Smooth muscle cell (in vitro differentiated cells): ENCODE measurements at regions not wholly inside any gene's neighbourhood (a gene's known extent, or its start where the extent isn't known, plus 50 kb on each side); places are given as distances from the start of the nearest gene placed in this dataset. TPM values are rescaled to one million over a fixed set of nuclear protein-coding genes. Genes with fewer than 3 reads are reported as not detected.

Experiments
- DNase-seq: peaks from one replicate; lab custom pipeline; 2025; ENCODE audit not compliant: unreplicated experiment; lab: John Stamatoyannopoulos, UW
- H2AFZ ChIP-seq: fragments of 200-600 bp; sonication (generic); 2 replicates; pipeline ENCODE4 v1.6.0; 2016; ENCODE audit warnings: antibody characterized with exemption, low read depth, mild to moderate bottlenecking
- H3F3A ChIP-seq: fragments of 200-600 bp; sonication (generic); 2 replicates; pipeline ENCODE4 v1.6.0; 2017; ENCODE audit warnings: antibody characterized with exemption, low read depth
- H3K27ac ChIP-seq: fragments of 200-600 bp; sonication (generic); 2 replicates; pipeline ENCODE4 v1.5.1; 2016; ENCODE audit warnings: low read depth, mild to moderate bottlenecking
- H3K27me3 ChIP-seq: fragments of 200-600 bp; sonication (generic); 2 replicates; pipeline ENCODE4 v1.6.1; 2016; ENCODE audit warnings: low read depth, mild to moderate bottlenecking
- H3K36me3 ChIP-seq: fragments of 200-600 bp; sonication (generic); 2 replicates; pipeline ENCODE4 v1.5.1; 2016; ENCODE audit warnings: low read depth
- H3K4me1 ChIP-seq: fragments of 200-600 bp; sonication (generic); 2 replicates; pipeline ENCODE4 v1.5.1; 2016; ENCODE audit warnings: low read depth
- H3K4me2 ChIP-seq: fragments of 200-600 bp; sonication (generic); 2 replicates; pipeline ENCODE4 v1.6.0; 2016; ENCODE audit warnings: mild to moderate bottlenecking
- H3K4me3 ChIP-seq: fragments of 200-600 bp; sonication (generic); 2 replicates; pipeline ENCODE4 v1.5.1; 2016; ENCODE audit warnings: mild to moderate bottlenecking
- H3K79me2 ChIP-seq: fragments of 200-600 bp; sonication (generic); 2 replicates; pipeline ENCODE4 v1.6.0; 2016; ENCODE audit warnings: low read depth, mild to moderate bottlenecking
- H3K9ac ChIP-seq: fragments of 200-600 bp; sonication (generic); 2 replicates; pipeline ENCODE4 v1.6.0; 2016; ENCODE audit warnings: low read depth
- H3K9me3 ChIP-seq: fragments of 200-600 bp; sonication (generic); replicated peaks from 2 replicates; pipeline ENCODE4 v1.5.1; 2016; ENCODE audit warnings: low read depth
- H4K20me1 ChIP-seq: fragments of 200-600 bp; sonication (generic); 2 replicates; pipeline ENCODE4 v1.6.0; 2016; ENCODE audit warnings: low read depth
- WGBS: methylation state at CpG from one replicate; pipeline ENCODE4 v1.1.7; 2016; ENCODE audit warnings: low lambda C conversion rate; 5-methylcytosine and 5-hydroxymethylcytosine counted together
- small RNA-seq: library from RNA; depleted of rRNA; stranded (forward); fragments of <200 nt; gene quantifications from one replicate; pipeline ENCODE3, GENCODE V24; 2014
- TF ChIP-seq, protein P1 (sequence below): fragments of 200-600 bp; sonication (generic); IDR thresholded peaks from 2 replicates; pipeline ENCODE4 v1.5.1; 2017; ENCODE audit warnings: borderline replicate concordance, mild to moderate bottlenecking, antibody characterized with exemption; ENCODE audit not compliant: insufficient read depth, poor library complexity, severe bottlenecking

- Histone ChIP-seq H4K20me1 (peaks cover 90% of the 10 kb centered on the region), H3K27ac (peak overlapping the region; percentile 61), H3K4me3 (no peak overlapping the region), H3F3A (peaks cover 29% of the 10 kb centered on the region), H2AFZ (no peak overlapping the region), H3K9me3 (no peaks in the 10 kb centered on the region), H3K79me2 (no peaks in the 10 kb centered on the region), H3K9ac (no peak overlapping the region), H3K4me1 (peaks cover 4% of the 10 kb centered on the region), H3K4me2 (no peak overlapping the region), H3K27me3 (no peaks in the 10 kb centered on the region), H3K36me3 (peaks cover 5% of the 10 kb centered on the region)
- TF ChIP-seq, protein P1, sequence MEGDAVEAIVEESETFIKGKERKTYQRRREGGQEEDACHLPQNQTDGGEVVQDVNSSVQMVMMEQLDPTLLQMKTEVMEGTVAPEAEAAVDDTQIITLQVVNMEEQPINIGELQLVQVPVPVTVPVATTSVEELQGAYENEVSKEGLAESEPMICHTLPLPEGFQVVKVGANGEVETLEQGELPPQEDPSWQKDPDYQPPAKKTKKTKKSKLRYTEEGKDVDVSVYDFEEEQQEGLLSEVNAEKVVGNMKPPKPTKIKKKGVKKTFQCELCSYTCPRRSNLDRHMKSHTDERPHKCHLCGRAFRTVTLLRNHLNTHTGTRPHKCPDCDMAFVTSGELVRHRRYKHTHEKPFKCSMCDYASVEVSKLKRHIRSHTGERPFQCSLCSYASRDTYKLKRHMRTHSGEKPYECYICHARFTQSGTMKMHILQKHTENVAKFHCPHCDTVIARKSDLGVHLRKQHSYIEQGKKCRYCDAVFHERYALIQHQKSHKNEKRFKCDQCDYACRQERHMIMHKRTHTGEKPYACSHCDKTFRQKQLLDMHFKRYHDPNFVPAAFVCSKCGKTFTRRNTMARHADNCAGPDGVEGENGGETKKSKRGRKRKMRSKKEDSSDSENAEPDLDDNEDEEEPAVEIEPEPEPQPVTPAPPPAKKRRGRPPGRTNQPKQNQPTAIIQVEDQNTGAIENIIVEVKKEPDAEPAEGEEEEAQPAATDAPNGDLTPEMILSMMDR, result no peak
- WGBS, result 89% methylated on average over 2 of the region's 2 CpGs
- DNase-seq, result no peak
Observed at GRCh38 chr7:121447243-121447910, 51.3 kb upstream of the FAM3C start.

- Histone ChIP-seq H3K79me2 (no peaks in the 10 kb centered on the region), H3K4me2 (no peak overlapping the region), H4K20me1 (peaks cover 90% of the 10 kb centered on the region), H3F3A (peaks cover 34% of the 10 kb centered on the region), H3K9me3 (no peaks in the 10 kb centered on the region), H3K9ac (no peak overlapping the region), H2AFZ (no peak overlapping the region), H3K27ac (peak overlapping the region; percentile 61), H3K27me3 (no peaks in the 10 kb centered on the region), H3K36me3 (peaks cover 5% of the 10 kb centered on the region), H3K4me1 (peaks cover 4% of the 10 kb centered on the region), H3K4me3 (no peak overlapping the region)
- WGBS, result 80% methylated on average over 5 of the region's 5 CpGs
- no peak for DNase-seq
- TF ChIP-seq, protein P1, result no peak
Observed at GRCh38 chr7:121446526-121446925, 50.4 kb upstream of the FAM3C start.

Small RNA genes in the stretch of these regions (small RNA-seq; reads per million reads assigned to genes)
- gene RN7SKP277, result not detected
